HCT116 (cell line): ENCODE measurements at regions not wholly inside any gene's neighbourhood (a gene's known extent, or its start where the extent isn't known, plus 50 kb on each side); places are given as distances from the start of the nearest gene placed in this dataset.

Experiments used
- CTCF ChIP-seq, 3 experiments: fragments of 200-600 bp in 1 of 3; sonication (generic) in 1 of 3; IDR thresholded peaks in 2 of 3; conservative IDR thresholded peaks in 1 of 3; 2 replicates each; pipeline ENCODE4 v1.5.1; 2012 to 2017; ENCODE audit warnings: low read depth in 2 of 3, low read length in 2 of 3, antibody characterized with exemption in 1 of 3, borderline replicate concordance in 1 of 3, control low read depth in 1 of 3, mild to moderate bottlenecking in 1 of 3, mixed read lengths in 1 of 3, mixed run types in 1 of 3, moderate library complexity in 1 of 3; ENCODE audit not compliant: insufficient read depth in 1 of 3
- EGR1 ChIP-seq: IDR thresholded peaks from 2 replicates; pipeline ENCODE4 v1.6.1; 2012; ENCODE audit warnings: low read depth
- EZH2phosphoT487 ChIP-seq: fragments of 200-600 bp; IDR thresholded peaks from 2 replicates; pipeline ENCODE4 v1.6.1; 2018; ENCODE audit warnings: antibody characterized with exemption, borderline replicate concordance
- JUND ChIP-seq: IDR thresholded peaks from 2 replicates; pipeline ENCODE4 v1.6.1; 2012
- POLR2A ChIP-seq: IDR thresholded peaks from 2 replicates; pipeline ENCODE4 v1.7.0; 2011; ENCODE audit warnings: borderline replicate concordance; ENCODE audit not compliant: insufficient read depth, insufficient read length; ENCODE audit errors: extremely low read depth
- RAD21 ChIP-seq: IDR thresholded peaks from 2 replicates; pipeline ENCODE4 v1.6.1; 2012; ENCODE audit warnings: low read depth, mild to moderate bottlenecking
- REST ChIP-seq: IDR thresholded peaks from 2 replicates; pipeline ENCODE4 v1.6.1; 2012; ENCODE audit warnings: low read depth
- ZNF274 ChIP-seq: fragments of 200-500 bp; sonication (Bioruptor generic); IDR thresholded peaks from 2 replicates; pipeline ENCODE4 v1.6.1; 2014; ENCODE audit warnings: mild to moderate bottlenecking, low read depth, low read length, inconsistent platforms
- TF ChIP-seq, protein P1 (sequence below): IDR thresholded peaks from 2 replicates; pipeline ENCODE4 v1.6.1; 2012

GRCh38 chr9:100756217-100756616, 178.3 kb downstream of the CAVIN4 start:
- no peak for TF ChIP-seq JUND
- TF ChIP-seq RAD21 = no peak
- TF ChIP-seq CTCF (IDR thresholded peaks at IDR 0.05 in 2 of 3, conservative IDR thresholded peaks at IDR 0.05 in 1 of 3; ENCODE audit: borderline replicate concordance in 1 of 3, insufficient read depth in 1 of 3, low read depth in 2 of 3, low read length in 2 of 3) = no peak
- no peak for TF ChIP-seq POLR2A
- no peak for TF ChIP-seq EGR1
- TF ChIP-seq, protein P1, sequence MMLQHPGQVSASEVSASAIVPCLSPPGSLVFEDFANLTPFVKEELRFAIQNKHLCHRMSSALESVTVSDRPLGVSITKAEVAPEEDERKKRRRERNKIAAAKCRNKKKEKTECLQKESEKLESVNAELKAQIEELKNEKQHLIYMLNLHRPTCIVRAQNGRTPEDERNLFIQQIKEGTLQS = no peak
- no peak for TF ChIP-seq ZNF274
- no peak for TF ChIP-seq EZH2phosphoT487
- no peak for TF ChIP-seq REST
